ENCODE measurements at regions not wholly inside any gene's neighbourhood (a gene's known extent, or its start where the extent isn't known, plus 50 kb on each side); places are given as distances from the start of the nearest gene placed in this dataset.

- DNase-seq = no peak
Measured at GRCh38 chr5:17763301-17763700, 129.0 kb downstream of the TAF11L14 start.

- no peak for DNase-seq
Measured at GRCh38 chr5:17766031-17766430, 131.8 kb downstream of the TAF11L14 start.

GRCh38 chr5:17769277-17769676 lies 135.0 kb downstream of the TAF11L14 start:
- DNase-seq = no peak

GRCh38 chr5:17772232-17772631 lies 138.0 kb downstream of the TAF11L14 start:
- no peak for DNase-seq

- DNase-seq = no peak
Measured at GRCh38 chr5:17785774-17786173, 151.5 kb downstream of the TAF11L14 start.

GRCh38 chr5:17788351-17788750 lies 154.1 kb downstream of the TAF11L14 start:
- DNase-seq = no peak

- DNase-seq = no peak
Measured at GRCh38 chr5:17794201-17794600, 159.9 kb downstream of the TAF11L14 start.

- no peak for DNase-seq
Measured at GRCh38 chr5:17794815-17795214, 160.6 kb downstream of the TAF11L14 start.

GRCh38 chr5:17796142-17796541 lies 161.9 kb downstream of the TAF11L14 start:
- no peak for DNase-seq

- no peak for DNase-seq
Measured at GRCh38 chr5:17796757-17797396, 162.6 kb downstream of the TAF11L14 start.

GRCh38 chr5:17799521-17799920 lies 165.3 kb downstream of the TAF11L14 start:
- DNase-seq = no peak

GRCh38 chr5:17801595-17801994 lies 167.3 kb downstream of the TAF11L14 start:
- no peak for DNase-seq

- no peak for DNase-seq
Measured at GRCh38 chr5:17802256-17802655, 168.0 kb downstream of the TAF11L14 start.

- no peak for DNase-seq
Measured at GRCh38 chr5:17803971-17804370, 169.7 kb downstream of the TAF11L14 start.

- DNase-seq = no peak
Measured at GRCh38 chr5:17805227-17805825, 171.1 kb downstream of the TAF11L14 start.

- no peak for DNase-seq
Measured at GRCh38 chr5:17806818-17807468, 172.7 kb downstream of the TAF11L14 start.

- no peak for DNase-seq
Measured at GRCh38 chr5:17808566-17808965, 174.3 kb downstream of the TAF11L14 start.

- DNase-seq = no peak
Measured at GRCh38 chr5:17810734-17811133, 176.5 kb downstream of the TAF11L14 start.

GRCh38 chr5:17813214-17813613 lies 179.0 kb downstream of the TAF11L14 start:
- no peak for DNase-seq

- DNase-seq = no peak
Measured at GRCh38 chr5:17816505-17816904, 182.2 kb downstream of the TAF11L14 start.

- no peak for DNase-seq
Measured at GRCh38 chr5:17816944-17817343, 182.7 kb downstream of the TAF11L14 start.

GRCh38 chr5:17817990-17818389 lies 183.7 kb downstream of the TAF11L14 start:
- no peak for DNase-seq

GRCh38 chr5:17819783-17820182 lies 185.5 kb downstream of the TAF11L14 start:
- no peak for DNase-seq

GRCh38 chr5:17828681-17829080 lies 194.4 kb downstream of the TAF11L14 start:
- DNase-seq = no peak

Data from effector CD8-positive, alpha-beta T cell (primary cell).